GM06990 (cell line): ENCODE measurements at regions not wholly inside any gene's neighbourhood (a gene's known extent, or its start where the extent isn't known, plus 50 kb on each side); places are given as distances from the start of the nearest gene placed in this dataset.

Experiments
- DNase-seq: peaks from one replicate; pipeline ENCODE4 v3.0.0-alpha.2; 2011; ENCODE audit not compliant: insufficient read length; ENCODE audit errors: extremely low read depth
- H3K27me3 ChIP-seq: replicated peaks from 2 replicates; pipeline ENCODE4 v1.6.0; 2011; ENCODE audit warnings: low read length; ENCODE audit not compliant: control insufficient read depth, insufficient read depth
- H3K36me3 ChIP-seq: 2 replicates; pipeline ENCODE4 v1.5.1; 2011; ENCODE audit warnings: low read length; ENCODE audit not compliant: control insufficient read depth, insufficient read depth
- H3K4me3 ChIP-seq: replicated peaks from 2 replicates; pipeline ENCODE4 v1.5.1; 2011; ENCODE audit warnings: low read depth, mild to moderate bottlenecking, control low read depth, low read length
- TF ChIP-seq, protein P1 (sequence below): IDR thresholded peaks from 2 replicates; pipeline ENCODE4 v1.5.1; 2011; ENCODE audit warnings: low read length, control low read depth, mild to moderate bottlenecking, inconsistent platforms; ENCODE audit not compliant: insufficient read depth, poor library complexity, severe bottlenecking

- peaks cover 7% of the 10 kb centered on the region for H3K27me3 ChIP-seq
Observed at GRCh38 chr10:78758176-78758575, 310.6 kb upstream of the ZMIZ1 start.

GRCh38 chr10:78759456-78760120 is 309.2 kb upstream of the ZMIZ1 start:
- peaks cover 3% of the 10 kb centered on the region for H3K27me3 ChIP-seq
- no peak overlapping the region for H3K4me3 ChIP-seq
- TF ChIP-seq, protein P1, sequence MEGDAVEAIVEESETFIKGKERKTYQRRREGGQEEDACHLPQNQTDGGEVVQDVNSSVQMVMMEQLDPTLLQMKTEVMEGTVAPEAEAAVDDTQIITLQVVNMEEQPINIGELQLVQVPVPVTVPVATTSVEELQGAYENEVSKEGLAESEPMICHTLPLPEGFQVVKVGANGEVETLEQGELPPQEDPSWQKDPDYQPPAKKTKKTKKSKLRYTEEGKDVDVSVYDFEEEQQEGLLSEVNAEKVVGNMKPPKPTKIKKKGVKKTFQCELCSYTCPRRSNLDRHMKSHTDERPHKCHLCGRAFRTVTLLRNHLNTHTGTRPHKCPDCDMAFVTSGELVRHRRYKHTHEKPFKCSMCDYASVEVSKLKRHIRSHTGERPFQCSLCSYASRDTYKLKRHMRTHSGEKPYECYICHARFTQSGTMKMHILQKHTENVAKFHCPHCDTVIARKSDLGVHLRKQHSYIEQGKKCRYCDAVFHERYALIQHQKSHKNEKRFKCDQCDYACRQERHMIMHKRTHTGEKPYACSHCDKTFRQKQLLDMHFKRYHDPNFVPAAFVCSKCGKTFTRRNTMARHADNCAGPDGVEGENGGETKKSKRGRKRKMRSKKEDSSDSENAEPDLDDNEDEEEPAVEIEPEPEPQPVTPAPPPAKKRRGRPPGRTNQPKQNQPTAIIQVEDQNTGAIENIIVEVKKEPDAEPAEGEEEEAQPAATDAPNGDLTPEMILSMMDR: no peak
- H3K36me3 ChIP-seq: no peaks in the 10 kb centered on the region
- DNase-seq: no peak

More at GRCh38 chr10:78758176-78758575, 310.6 kb upstream of the ZMIZ1 start:
- no peak overlapping the region for H3K4me3 ChIP-seq
- TF ChIP-seq, protein P1: no peak
- no peak for DNase-seq
- H3K36me3 ChIP-seq: no peaks in the 10 kb centered on the region

- peaks cover 3% of the 10 kb centered on the region for H3K27me3 ChIP-seq
- DNase-seq: no peak
- TF ChIP-seq, protein P1: no peak
- no peak overlapping the region for H3K4me3 ChIP-seq
- H3K36me3 ChIP-seq: no peaks in the 10 kb centered on the region
Observed at GRCh38 chr10:78760463-78761310, 308.1 kb upstream of the ZMIZ1 start.

DNA sequence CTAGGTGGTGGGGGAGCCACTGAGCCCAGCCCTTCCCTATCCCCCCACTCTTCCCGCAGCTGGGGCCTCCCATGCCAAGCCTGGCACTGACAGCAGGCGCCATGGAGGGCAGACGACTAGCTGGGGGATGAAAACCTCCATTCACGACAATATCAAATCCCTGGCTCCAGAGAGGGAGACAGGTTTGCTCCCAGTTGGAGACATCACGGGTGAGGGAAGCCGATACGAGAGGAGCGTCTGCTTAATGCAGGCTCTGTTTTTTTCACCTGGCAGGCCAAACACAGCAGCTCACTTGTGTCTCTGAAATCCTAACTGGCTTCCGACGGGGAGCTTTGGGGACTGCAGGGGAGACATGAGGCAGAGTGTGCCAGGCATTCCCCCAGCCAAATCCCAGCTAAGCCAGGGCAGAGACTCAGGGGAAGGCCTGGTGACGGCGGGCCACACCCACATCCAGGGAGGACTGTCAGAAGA is 307.4 kb upstream of the ZMIZ1 start:
- H3K27me3 ChIP-seq: peaks cover 3% of the 10 kb centered on the region
- DNase-seq: no peak
- no peak overlapping the region for H3K4me3 ChIP-seq
- no peaks in the 10 kb centered on the region for H3K36me3 ChIP-seq
- TF ChIP-seq, protein P1: no peak

GRCh38 chr10:78762086-78762630 is 306.6 kb upstream of the ZMIZ1 start:
- Histone ChIP-seq H3K36me3 (no peaks in the 10 kb centered on the region), H3K27me3 (peaks cover 3% of the 10 kb centered on the region; the same call in 1 of the 2 replicates), H3K4me3 (no peak overlapping the region)
- TF ChIP-seq, protein P1: no peak
- no peak for DNase-seq
